Esophagus squamous epithelium (tissue), 4 donors: ENCODE measurements at regions not wholly inside any gene's neighbourhood (a gene's known extent, or its start where the extent isn't known, plus 50 kb on each side); places are given as distances from the start of the nearest gene placed in this dataset.

Source experiments
- CTCF ChIP-seq, 6 experiments: fragments of 450-650 bp in 4 of 6; fragments of 200-600 bp in 2 of 6; sonication (generic) in 2 of 6; IDR thresholded peaks; one replicate each; pipeline ENCODE4 v1.5.1; 2016 to 2019; ENCODE audit warnings: antibody characterized with exemption in 6 of 6, mild to moderate bottlenecking in 4 of 6, moderate library complexity in 4 of 6
- POLR2A ChIP-seq, 4 donors: fragments of 450-650 bp; IDR thresholded peaks; one replicate each; pipeline ENCODE4 v1.6.1; 2017; ENCODE audit warnings: antibody characterized with exemption in 4 of 4, mild to moderate bottlenecking in 4 of 4, moderate library complexity in 3 of 4

DNA sequence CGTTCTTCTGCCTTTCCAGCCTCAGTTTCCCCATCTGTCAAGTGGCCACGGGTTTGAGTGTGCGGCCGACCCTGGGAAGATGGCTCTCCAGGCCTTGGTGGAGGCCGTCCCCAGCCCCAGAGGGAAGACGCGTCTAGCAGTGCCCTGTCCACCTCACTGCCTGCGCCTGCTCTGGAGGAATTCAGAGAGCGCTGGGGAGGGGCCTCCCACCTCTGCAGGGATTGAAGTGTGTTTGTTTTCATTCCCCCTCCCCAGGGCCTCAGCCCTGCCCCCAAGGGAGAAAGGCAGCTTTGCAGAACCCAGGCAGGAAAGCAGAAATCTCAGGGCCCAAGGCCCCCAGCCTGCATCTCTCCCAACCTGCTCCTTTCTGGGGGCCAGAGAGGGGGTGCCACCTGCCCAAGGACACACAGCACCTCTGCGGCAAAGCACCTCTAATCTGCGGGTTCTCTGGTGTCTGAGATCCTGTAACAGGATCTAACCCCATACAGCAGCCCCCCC is 91.0 kb downstream of the MICALL2 start:
- TF ChIP-seq CTCF (IDR thresholded peaks at IDR 0.05) (no peak), POLR2A (IDR thresholded peaks at IDR 0.05) (no peak)
